ENCODE measurements at regions not wholly inside any gene's neighbourhood (a gene's known extent, or its start where the extent isn't known, plus 50 kb on each side); places are given as distances from the start of the nearest gene placed in this dataset.
"Not testable (repeated sequence)": the region's sequence is repeated elsewhere in the genome, so short reads cannot be mapped to it uniquely, and the experiment has no call there.

DNA sequence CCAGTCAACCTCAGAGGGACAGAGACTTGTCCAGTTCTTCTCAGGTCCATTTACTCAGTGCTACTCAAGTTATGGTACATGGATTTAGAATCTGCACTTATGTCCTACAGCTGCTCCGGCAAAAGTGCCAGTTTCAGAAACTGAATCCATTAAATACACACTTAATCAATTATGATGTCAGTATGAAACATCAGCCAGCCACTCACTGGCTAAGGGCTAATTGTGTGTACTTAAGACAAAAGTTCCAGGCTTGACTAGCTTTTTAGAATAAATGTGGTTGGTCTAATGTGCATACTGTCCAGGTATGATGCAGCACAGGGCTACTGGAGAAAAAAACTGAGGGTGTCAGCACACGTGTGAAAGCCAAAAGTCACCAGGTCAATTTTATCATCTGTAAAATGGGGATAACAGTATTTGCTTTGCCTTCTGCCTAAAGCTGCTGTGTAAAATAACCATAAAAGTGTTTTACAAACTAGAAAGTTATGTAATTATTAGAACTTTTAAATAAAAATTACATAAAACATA lies 55.4 kb upstream of the CYP2D6 start:
- Histone ChIP-seq H3K27ac (no peak overlapping the region), H3K9me3 (no peaks in the 10 kb centered on the region), H3K4me1 (peaks cover 14% of the 10 kb centered on the region), H3K4me3 (no peak overlapping the region), H3K4me2 (no peak overlapping the region)
- FAIRE-seq (no peak), ATAC-seq (no peak), DNase-seq (ENCODE audit: low read depth in 1 of 2, low spot score in 1 of 2) (no peak)
- ChIA-PET CTCF (interaction anchor here (1.0 kb wide), 1 partner anchor 9 kb away, joined by 4 read pairs; no protein-coding TSS in a partner anchor), POLR2A (no interaction called here)
- TF ChIP-seq RFX5 (IDR thresholded peaks at IDR 0.05) (no peak), JUN (IDR thresholded peaks at IDR 0.05) (no peak), TFCP2L1 (CRISPR knock-in tag; IDR thresholded peaks at IDR 0.05) (no peak), FOSL2 (IDR thresholded peaks at IDR 0.05) (no peak), FOSL2 (CRISPR knock-in tag; IDR thresholded peaks at IDR 0.05) (no peak), CEBPB (IDR thresholded peaks at IDR 0.05) (no peak), ZNF302 (CRISPR knock-in tag; IDR thresholded peaks at IDR 0.05) (no peak), RARB (CRISPR knock-in tag; IDR thresholded peaks at IDR 0.05) (no peak), ZSCAN20 (CRISPR knock-in tag; IDR thresholded peaks at IDR 0.05) (no peak), HEYL (CRISPR knock-in tag; IDR thresholded peaks at IDR 0.05) (no peak), CBX2 (IDR thresholded peaks at IDR 0.05; ENCODE audit: borderline replicate concordance, low read depth) (no peak)
- TF ChIP-seq, protein P1, sequence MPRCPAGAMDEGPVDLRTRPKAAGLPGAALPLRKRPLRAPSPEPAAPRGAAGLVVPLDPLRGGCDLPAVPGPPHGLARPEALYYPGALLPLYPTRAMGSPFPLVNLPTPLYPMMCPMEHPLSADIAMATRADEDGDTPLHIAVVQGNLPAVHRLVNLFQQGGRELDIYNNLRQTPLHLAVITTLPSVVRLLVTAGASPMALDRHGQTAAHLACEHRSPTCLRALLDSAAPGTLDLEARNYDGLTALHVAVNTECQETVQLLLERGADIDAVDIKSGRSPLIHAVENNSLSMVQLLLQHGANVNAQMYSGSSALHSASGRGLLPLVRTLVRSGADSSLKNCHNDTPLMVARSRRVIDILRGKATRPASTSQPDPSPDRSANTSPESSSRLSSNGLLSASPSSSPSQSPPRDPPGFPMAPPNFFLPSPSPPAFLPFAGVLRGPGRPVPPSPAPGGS (IDR thresholded peaks at IDR 0.05): no peak
- 95% methylated on average over 2 of the region's 2 CpGs for WGBS (ENCODE audit: missing lambda C conversion rate)

DNA sequence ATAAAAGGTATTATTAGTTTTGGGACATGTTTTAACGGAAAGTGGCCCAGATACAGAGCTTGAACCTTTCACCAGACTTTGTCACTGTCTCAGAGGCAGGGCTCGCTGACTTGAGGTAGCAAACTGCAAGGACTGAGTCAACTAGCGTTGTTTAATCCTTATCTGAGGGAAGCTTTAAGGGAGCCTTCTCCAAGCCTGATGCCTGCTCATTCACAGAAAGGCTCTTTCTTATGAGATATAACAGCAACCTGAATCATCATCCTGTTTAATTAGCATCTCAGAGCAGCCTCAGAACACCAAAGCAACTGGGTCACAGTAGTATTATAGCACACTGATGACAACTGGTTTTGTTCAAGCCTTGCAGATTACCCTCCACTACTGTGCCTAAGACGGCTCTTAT lies 54.2 kb upstream of the CYP2D6 start:
- CTCF ChIA-PET: no interaction called here
- ATAC-seq: no peak
- POLR2A ChIA-PET: no interaction called here
- Histone ChIP-seq H3K4me2 (no peak overlapping the region), H3K9me3 (no peaks in the 10 kb centered on the region), H3K4me3 (no peak overlapping the region), H3K27ac (no peak overlapping the region), H3K4me1 (peaks cover 14% of the 10 kb centered on the region)
- no peak for TF ChIP-seq HOXB13 (CRISPR knock-in tag; IDR thresholded peaks at IDR 0.05; ENCODE audit: low read depth)
- no peak for TF ChIP-seq CBX2 (IDR thresholded peaks at IDR 0.05; ENCODE audit: borderline replicate concordance, low read depth)
- TF ChIP-seq, protein P1 (IDR thresholded peaks at IDR 0.05): no peak
- no peak for TF ChIP-seq GATA3 (IDR thresholded peaks at IDR 0.05; ENCODE audit: borderline replicate concordance)
- no peak for TF ChIP-seq CHD2 (IDR thresholded peaks at IDR 0.05; ENCODE audit: low read length, partially characterized antibody)
- no peak for TF ChIP-seq TP53 (CRISPR knock-in tag; IDR thresholded peaks at IDR 0.05)
- no peak for TF ChIP-seq HEYL (CRISPR knock-in tag; IDR thresholded peaks at IDR 0.05)
- TF ChIP-seq KDM5A (IDR thresholded peaks at IDR 0.05): no peak
- TF ChIP-seq NFE2L2 (conservative IDR thresholded peaks at IDR 0.05; ENCODE audit: low read length): no peak
- TF ChIP-seq, protein P2, sequence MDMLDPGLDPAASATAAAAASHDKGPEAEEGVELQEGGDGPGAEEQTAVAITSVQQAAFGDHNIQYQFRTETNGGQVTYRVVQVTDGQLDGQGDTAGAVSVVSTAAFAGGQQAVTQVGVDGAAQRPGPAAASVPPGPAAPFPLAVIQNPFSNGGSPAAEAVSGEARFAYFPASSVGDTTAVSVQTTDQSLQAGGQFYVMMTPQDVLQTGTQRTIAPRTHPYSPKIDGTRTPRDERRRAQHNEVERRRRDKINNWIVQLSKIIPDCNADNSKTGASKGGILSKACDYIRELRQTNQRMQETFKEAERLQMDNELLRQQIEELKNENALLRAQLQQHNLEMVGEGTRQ (IDR thresholded peaks at IDR 0.05): no peak
- TF ChIP-seq EHF (CRISPR knock-in tag; IDR thresholded peaks at IDR 0.05): no peak
- no peak for TF ChIP-seq RAD21 (conservative IDR thresholded peaks at IDR 0.05 in 1 of 2, IDR thresholded peaks at IDR 0.05 in 1 of 2)
- TF ChIP-seq, protein P3, sequence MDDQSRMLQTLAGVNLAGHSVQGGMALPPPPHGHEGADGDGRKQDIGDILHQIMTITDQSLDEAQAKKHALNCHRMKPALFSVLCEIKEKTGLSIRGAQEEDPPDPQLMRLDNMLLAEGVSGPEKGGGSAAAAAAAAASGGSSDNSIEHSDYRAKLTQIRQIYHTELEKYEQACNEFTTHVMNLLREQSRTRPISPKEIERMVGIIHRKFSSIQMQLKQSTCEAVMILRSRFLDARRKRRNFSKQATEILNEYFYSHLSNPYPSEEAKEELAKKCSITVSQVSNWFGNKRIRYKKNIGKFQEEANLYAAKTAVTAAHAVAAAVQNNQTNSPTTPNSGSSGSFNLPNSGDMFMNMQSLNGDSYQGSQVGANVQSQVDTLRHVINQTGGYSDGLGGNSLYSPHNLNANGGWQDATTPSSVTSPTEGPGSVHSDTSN (IDR thresholded peaks at IDR 0.05): no peak
- no peak for TF ChIP-seq SMC3 (IDR thresholded peaks at IDR 0.05)
- no peak for FAIRE-seq
- DNase-seq (ENCODE audit: low read depth in 1 of 2, low spot score in 1 of 2): no peak
- WGBS (ENCODE audit: missing lambda C conversion rate): 94% methylated on average over 4 of the region's 4 CpGs

DNA sequence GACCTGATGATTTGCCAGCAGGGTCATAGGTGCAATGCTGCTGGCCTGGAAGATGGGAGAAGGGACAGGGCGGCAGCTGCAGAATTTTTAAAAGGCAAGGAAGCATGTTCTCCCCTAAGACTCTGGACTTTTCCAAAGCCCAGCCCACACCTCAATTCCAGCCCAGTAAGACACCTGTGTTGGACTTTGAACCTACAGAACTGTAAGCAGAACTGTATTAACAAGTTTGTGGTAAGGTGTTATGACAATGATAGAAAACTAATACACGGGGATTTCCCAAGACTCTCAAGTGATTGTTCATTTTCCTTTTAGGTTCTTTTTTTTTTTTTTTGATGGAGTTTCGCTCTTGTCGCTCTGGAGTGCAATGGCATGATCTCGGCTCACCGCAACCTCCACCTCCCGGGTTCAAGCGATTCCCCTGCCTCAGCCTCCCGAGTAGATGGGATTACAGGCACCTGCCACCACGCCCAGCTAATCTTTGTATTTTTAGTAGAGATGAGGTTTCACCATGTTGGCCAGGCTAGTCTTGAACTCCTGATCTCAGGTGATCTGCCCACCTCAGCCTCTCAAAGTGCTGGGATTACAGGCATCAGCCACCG lies 53.0 kb upstream of the CYP2D6 start:
- H3K4me3 ChIP-seq; FAIRE-seq; H3K27ac ChIP-seq; DNase-seq (ENCODE audit: low read depth in 1 of 2, low spot score in 1 of 2); H3K4me2 ChIP-seq; H3K9me3 ChIP-seq; CTCF ChIA-PET; POLR2A ChIA-PET; ATAC-seq; H3K4me1 ChIP-seq: not testable (repeated sequence)
- WGBS (ENCODE audit: missing lambda C conversion rate): 95% methylated on average over 11 of the region's 11 CpGs

Measured in A549 (cell line).